Brain microvascular endothelial cell (primary cell): ENCODE measurements at regions not wholly inside any gene's neighbourhood (a gene's known extent, or its start where the extent isn't known, plus 50 kb on each side); places are given as distances from the start of the nearest gene placed in this dataset.

Source experiments
- DNase-seq: peaks from one replicate; pipeline ENCODE4 v3.0.0-alpha.2; 2020
- H3K27ac ChIP-seq: fragments of 250-450 bp; sonication (Bioruptor Pico); 2 replicates; pipeline ENCODE4 v1.5.1; 2020; ENCODE audit warnings: mild to moderate bottlenecking, moderate library complexity
- H3K27me3 ChIP-seq: fragments of 250-450 bp; sonication (Bioruptor Pico); replicated peaks from 2 replicates; pipeline ENCODE4 v1.5.1; 2020; ENCODE audit warnings: mild to moderate bottlenecking
- H3K36me3 ChIP-seq: fragments of 250-450 bp; sonication (Bioruptor Pico); replicated peaks from 2 replicates; pipeline ENCODE4 v1.5.1; 2020; ENCODE audit warnings: mild to moderate bottlenecking
- H3K4me3 ChIP-seq: 2 replicates; pipeline ENCODE4 v1.5.1; 2011; ENCODE audit warnings: low read depth, mild to moderate bottlenecking, control low read depth, low read length, moderate library complexity
- CTCF ChIP-seq: IDR thresholded peaks from 2 replicates; pipeline ENCODE4 v1.5.1; 2011; ENCODE audit warnings: low read depth, mild to moderate bottlenecking, moderate library complexity, low read length, control low read depth, inconsistent platforms; ENCODE audit errors: missing control alignments
- in situ Hi-C: cut with HindIII; loops from 2 replicates; pipeline ENCODE4 v1.10.0; 2017; ENCODE audit warnings: low sequenced_read_pairs, low pct_ligation_motif_present

GRCh38 chr12:41846718-41847117 lies 298.0 kb downstream of the GXYLT1 start:
- no peaks in the 10 kb centered on the region for H3K27me3 ChIP-seq
- DNase-seq = no peak
- no peak overlapping the region for H3K4me3 ChIP-seq
- in situ Hi-C loops = no loop called here
- H3K27ac ChIP-seq = no peak overlapping the region
- TF ChIP-seq CTCF = no peak
- no peaks in the 10 kb centered on the region for H3K36me3 ChIP-seq

- H3K36me3 ChIP-seq = no peaks in the 10 kb centered on the region
- in situ Hi-C loops = no loop called here
- no peak for TF ChIP-seq CTCF
- H3K4me3 ChIP-seq = no peak overlapping the region
- no peaks in the 10 kb centered on the region for H3K27me3 ChIP-seq
- no peak overlapping the region for H3K27ac ChIP-seq
- DNase-seq = no peak
These were observed 308.3 kb downstream of the GXYLT1 start for GRCh38 chr12:41836416-41836815.

GRCh38 chr12:41835556-41835955 lies 309.1 kb downstream of the GXYLT1 start:
- in situ Hi-C loops = no loop called here
- Histone ChIP-seq H3K27me3 (no peaks in the 10 kb centered on the region), H3K27ac (no peak overlapping the region), H3K36me3 (no peaks in the 10 kb centered on the region), H3K4me3 (no peak overlapping the region)
- DNase-seq = no peak
- TF ChIP-seq CTCF = no peak

- no peak for DNase-seq
- H3K27ac ChIP-seq = no peak overlapping the region
- no peak overlapping the region for H3K4me3 ChIP-seq
- no peaks in the 10 kb centered on the region for H3K36me3 ChIP-seq
- in situ Hi-C loops = no loop called here
- TF ChIP-seq CTCF = no peak
- no peaks in the 10 kb centered on the region for H3K27me3 ChIP-seq
These were observed 324.7 kb downstream of the GXYLT1 start for GRCh38 chr12:41819948-41820347.

GRCh38 chr12:41804026-41804425 lies 340.6 kb downstream of the GXYLT1 start:
- Histone ChIP-seq H3K36me3 (no peaks in the 10 kb centered on the region), H3K4me3 (no peak overlapping the region), H3K27ac (no peak overlapping the region), H3K27me3 (no peaks in the 10 kb centered on the region)
- in situ Hi-C loops = no loop called here
- DNase-seq = no peak
- no peak for TF ChIP-seq CTCF

GRCh38 chr12:41802803-41803202 lies 341.9 kb downstream of the GXYLT1 start:
- in situ Hi-C loops = no loop called here
- Histone ChIP-seq H3K4me3 (no peak overlapping the region), H3K27ac (no peak overlapping the region), H3K36me3 (no peaks in the 10 kb centered on the region), H3K27me3 (no peaks in the 10 kb centered on the region)
- no peak for DNase-seq
- TF ChIP-seq CTCF = no peak
